ENCODE measurements at regions not wholly inside any gene's neighbourhood (a gene's known extent, or its start where the extent isn't known, plus 50 kb on each side); places are given as distances from the start of the nearest gene placed in this dataset.

DNA sequence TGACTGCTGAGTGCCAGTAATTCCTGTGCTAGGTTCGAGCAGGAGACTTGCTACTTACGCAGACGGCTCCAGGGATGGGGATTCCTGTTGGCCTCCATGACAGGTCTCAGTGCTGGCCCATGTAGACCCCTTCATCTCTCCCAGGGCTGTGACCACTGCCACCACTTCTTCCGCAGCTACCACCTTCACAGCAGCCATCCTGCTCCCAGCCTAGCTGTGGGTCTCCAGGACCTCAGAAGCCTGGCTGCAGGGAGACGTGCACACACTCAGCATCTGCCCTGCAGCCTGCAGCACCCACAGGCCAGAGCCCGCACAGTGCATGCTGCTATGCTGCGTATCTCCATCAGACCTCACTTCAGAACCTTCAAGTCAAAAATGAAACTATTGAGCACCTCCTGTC, 1503.9 kb downstream of the BRD1 start:
- Histone ChIP-seq H3K4me3 (ENCODE audit: low read depth, low read length) (no peak overlapping the region), H3K36me3 (ENCODE audit: control insufficient read depth, insufficient read depth, low read length) (no peaks in the 10 kb centered on the region), H3K27me3 (ENCODE audit: control insufficient read depth, insufficient read depth, low read length) (no peaks in the 10 kb centered on the region)
- TF ChIP-seq, protein P1, sequence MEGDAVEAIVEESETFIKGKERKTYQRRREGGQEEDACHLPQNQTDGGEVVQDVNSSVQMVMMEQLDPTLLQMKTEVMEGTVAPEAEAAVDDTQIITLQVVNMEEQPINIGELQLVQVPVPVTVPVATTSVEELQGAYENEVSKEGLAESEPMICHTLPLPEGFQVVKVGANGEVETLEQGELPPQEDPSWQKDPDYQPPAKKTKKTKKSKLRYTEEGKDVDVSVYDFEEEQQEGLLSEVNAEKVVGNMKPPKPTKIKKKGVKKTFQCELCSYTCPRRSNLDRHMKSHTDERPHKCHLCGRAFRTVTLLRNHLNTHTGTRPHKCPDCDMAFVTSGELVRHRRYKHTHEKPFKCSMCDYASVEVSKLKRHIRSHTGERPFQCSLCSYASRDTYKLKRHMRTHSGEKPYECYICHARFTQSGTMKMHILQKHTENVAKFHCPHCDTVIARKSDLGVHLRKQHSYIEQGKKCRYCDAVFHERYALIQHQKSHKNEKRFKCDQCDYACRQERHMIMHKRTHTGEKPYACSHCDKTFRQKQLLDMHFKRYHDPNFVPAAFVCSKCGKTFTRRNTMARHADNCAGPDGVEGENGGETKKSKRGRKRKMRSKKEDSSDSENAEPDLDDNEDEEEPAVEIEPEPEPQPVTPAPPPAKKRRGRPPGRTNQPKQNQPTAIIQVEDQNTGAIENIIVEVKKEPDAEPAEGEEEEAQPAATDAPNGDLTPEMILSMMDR (IDR thresholded peaks at IDR 0.05; ENCODE audit: insufficient read depth, low read depth, low read length), result no peak
- ChIA-PET POLR2A (no interaction called here), CTCF (no interaction called here)
- no peak for DNase-seq (ENCODE audit: low read depth)

GRCh38 chr22:48322907-48323306, 1504.8 kb downstream of the BRD1 start:
- Histone ChIP-seq H3K27me3 (ENCODE audit: control insufficient read depth, insufficient read depth, low read length) (no peaks in the 10 kb centered on the region), H3K36me3 (ENCODE audit: control insufficient read depth, insufficient read depth, low read length) (no peaks in the 10 kb centered on the region), H3K4me3 (ENCODE audit: low read depth, low read length) (no peak overlapping the region)
- TF ChIP-seq, protein P1 (IDR thresholded peaks at IDR 0.05; ENCODE audit: insufficient read depth, low read depth, low read length), result no peak
- POLR2A ChIA-PET, result no interaction called here
- no peak for DNase-seq (ENCODE audit: low read depth)
- CTCF ChIA-PET, result no interaction called here

DNA sequence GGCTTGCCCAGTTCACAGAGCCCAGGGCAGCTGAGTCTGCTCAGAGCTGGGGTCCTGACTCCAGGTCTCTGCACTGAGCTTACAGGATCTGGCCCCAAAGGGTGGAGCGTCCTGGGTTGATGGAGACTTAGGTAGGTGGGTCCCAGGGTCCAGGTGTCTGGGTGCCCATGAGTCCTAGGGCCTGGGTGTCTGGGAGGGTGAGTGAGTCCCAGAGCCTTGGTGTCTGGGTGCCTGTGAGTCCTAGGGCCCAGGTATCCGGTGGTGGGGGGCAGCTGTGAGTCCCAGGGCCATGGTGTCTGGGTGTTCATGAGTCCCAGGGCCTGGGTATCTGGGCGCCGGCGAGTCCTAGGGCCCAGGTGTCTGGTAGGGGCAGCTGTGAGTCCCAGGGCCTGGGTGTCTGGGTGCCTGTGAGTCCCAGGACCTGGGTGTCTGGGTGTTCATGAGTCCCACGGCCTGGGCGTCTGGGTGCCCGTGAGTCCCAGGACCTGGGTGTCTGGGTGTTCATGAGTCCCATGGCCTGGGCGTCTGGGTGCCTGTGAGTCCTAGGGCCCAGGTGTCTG, 1505.6 kb downstream of the BRD1 start:
- ChIA-PET CTCF (interaction anchor here (0.7 kb wide), 1 partner anchor 368 kb away, joined by 3 read pairs; no protein-coding TSS in a partner anchor), POLR2A (no interaction called here)
- TF ChIP-seq, protein P1 (IDR thresholded peaks at IDR 0.05; ENCODE audit: insufficient read depth, low read depth, low read length), result no peak
- H3K27me3 ChIP-seq (ENCODE audit: control insufficient read depth, insufficient read depth, low read length), result no peaks in the 10 kb centered on the region
- DNase-seq (ENCODE audit: low read depth), result no peak
- no peak overlapping the region for H3K4me3 ChIP-seq (ENCODE audit: low read depth, low read length)
- no peaks in the 10 kb centered on the region for H3K36me3 ChIP-seq (ENCODE audit: control insufficient read depth, insufficient read depth, low read length)

- POLR2A ChIA-PET, result no interaction called here
- Histone ChIP-seq H3K36me3 (ENCODE audit: control insufficient read depth, insufficient read depth, low read length) (no peaks in the 10 kb centered on the region), H3K27me3 (ENCODE audit: control insufficient read depth, insufficient read depth, low read length) (no peaks in the 10 kb centered on the region), H3K4me3 (ENCODE audit: low read depth, low read length) (no peak overlapping the region)
- no peak for DNase-seq (ENCODE audit: low read depth)
- CTCF ChIA-PET, result no interaction called here
- TF ChIP-seq, protein P1 (IDR thresholded peaks at IDR 0.05; ENCODE audit: insufficient read depth, low read depth, low read length), result no peak
Measured at GRCh38 chr22:48320683-48321451, 1506.8 kb downstream of the BRD1 start.

- TF ChIP-seq, protein P1 (IDR thresholded peaks at IDR 0.05; ENCODE audit: insufficient read depth, low read depth, low read length), result no peak
- no peak for DNase-seq (ENCODE audit: low read depth)
- H3K36me3 ChIP-seq (ENCODE audit: control insufficient read depth, insufficient read depth, low read length), result no peaks in the 10 kb centered on the region
- CTCF ChIA-PET, result no interaction called here
- POLR2A ChIA-PET, result no interaction called here
- H3K4me3 ChIP-seq (ENCODE audit: low read depth, low read length), result no peak overlapping the region
- no peaks in the 10 kb centered on the region for H3K27me3 ChIP-seq (ENCODE audit: control insufficient read depth, insufficient read depth, low read length)
Measured at GRCh38 chr22:48320048-48320682, 1507.5 kb downstream of the BRD1 start.

All from BJ (cell line).